Peyer's patch (tissue), 4 donors: ENCODE measurements at regions not wholly inside any gene's neighbourhood (a gene's known extent, or its start where the extent isn't known, plus 50 kb on each side); places are given as distances from the start of the nearest gene placed in this dataset.

ENCODE experiments used
- POLR2A ChIP-seq, 2 donors: fragments of 450-650 bp; IDR thresholded peaks; one replicate each; pipeline ENCODE4 v1.5.1; 2017; ENCODE audit warnings: antibody characterized with exemption in 2 of 2, mild to moderate bottlenecking in 2 of 2, moderate library complexity in 2 of 2
- TF ChIP-seq, protein P1 (sequence below), 6 experiments: fragments of 450-650 bp in 4 of 6; fragments of 200-600 bp in 2 of 6; sonication (generic) in 1 of 6; IDR thresholded peaks; one replicate each; pipeline ENCODE4 v1.5.1; 2017 to 2019; ENCODE audit warnings: antibody characterized with exemption in 6 of 6, mild to moderate bottlenecking in 3 of 6, moderate library complexity in 1 of 6

DNA sequence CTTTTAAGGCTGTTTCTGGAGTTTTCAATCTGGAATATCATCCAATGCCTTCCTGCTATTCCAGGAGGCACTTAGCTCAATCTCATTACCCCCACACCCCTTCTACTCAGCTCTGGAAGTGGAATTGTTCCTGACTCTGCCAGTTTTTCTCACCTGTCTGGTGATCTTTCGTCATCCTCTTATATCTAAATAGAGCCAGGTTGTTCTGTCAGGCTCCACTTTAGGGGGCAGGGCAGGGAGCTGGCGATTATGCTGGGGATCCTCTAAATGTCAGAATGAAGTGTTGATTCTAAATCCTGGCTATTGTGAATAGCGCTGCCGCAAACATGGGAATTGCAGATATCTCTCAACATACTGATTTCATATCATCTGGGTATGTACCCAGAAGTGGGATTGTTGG lies 63.6 kb upstream of the ETV3 start:
- TF ChIP-seq, protein P1, sequence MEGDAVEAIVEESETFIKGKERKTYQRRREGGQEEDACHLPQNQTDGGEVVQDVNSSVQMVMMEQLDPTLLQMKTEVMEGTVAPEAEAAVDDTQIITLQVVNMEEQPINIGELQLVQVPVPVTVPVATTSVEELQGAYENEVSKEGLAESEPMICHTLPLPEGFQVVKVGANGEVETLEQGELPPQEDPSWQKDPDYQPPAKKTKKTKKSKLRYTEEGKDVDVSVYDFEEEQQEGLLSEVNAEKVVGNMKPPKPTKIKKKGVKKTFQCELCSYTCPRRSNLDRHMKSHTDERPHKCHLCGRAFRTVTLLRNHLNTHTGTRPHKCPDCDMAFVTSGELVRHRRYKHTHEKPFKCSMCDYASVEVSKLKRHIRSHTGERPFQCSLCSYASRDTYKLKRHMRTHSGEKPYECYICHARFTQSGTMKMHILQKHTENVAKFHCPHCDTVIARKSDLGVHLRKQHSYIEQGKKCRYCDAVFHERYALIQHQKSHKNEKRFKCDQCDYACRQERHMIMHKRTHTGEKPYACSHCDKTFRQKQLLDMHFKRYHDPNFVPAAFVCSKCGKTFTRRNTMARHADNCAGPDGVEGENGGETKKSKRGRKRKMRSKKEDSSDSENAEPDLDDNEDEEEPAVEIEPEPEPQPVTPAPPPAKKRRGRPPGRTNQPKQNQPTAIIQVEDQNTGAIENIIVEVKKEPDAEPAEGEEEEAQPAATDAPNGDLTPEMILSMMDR (IDR thresholded peaks at IDR 0.05), result no peak
- no peak for TF ChIP-seq POLR2A (IDR thresholded peaks at IDR 0.05)
